H9 (cell line): ENCODE measurements at regions not wholly inside any gene's neighbourhood (a gene's known extent, or its start where the extent isn't known, plus 50 kb on each side); places are given as distances from the start of the nearest gene placed in this dataset.

Experiments
- DNase-seq: peaks from one replicate; pipeline ENCODE4 v3.0.0-alpha.2; 2017
- H2AFZ ChIP-seq: one replicate; pipeline ENCODE4 v1.6.1; 2013; ENCODE audit warnings: mild to moderate bottlenecking, low read length, control low read depth, moderate library complexity
- H2AK5ac ChIP-seq: 2 replicates; pipeline ENCODE4 v1.6.1; 2013; ENCODE audit warnings: low read length, control low read depth, mixed read lengths; ENCODE audit not compliant: insufficient read length
- H2BK120ac ChIP-seq: one replicate; pipeline ENCODE4 v1.6.1; 2013; ENCODE audit warnings: low read depth, mild to moderate bottlenecking, low read length, control low read depth, inconsistent platforms; ENCODE audit not compliant: poor library complexity, severe bottlenecking
- H2BK12ac ChIP-seq: 2 replicates; pipeline ENCODE4 v1.6.1; 2013; ENCODE audit warnings: low read length, control low read depth, mixed read lengths, low read depth; ENCODE audit not compliant: insufficient read length
- H2BK15ac ChIP-seq: 2 replicates; pipeline ENCODE4 v1.6.1; 2013; ENCODE audit warnings: low read depth, low read length, control low read depth
- H2BK20ac ChIP-seq: one replicate; pipeline ENCODE4 v1.6.1; 2013; ENCODE audit warnings: low read depth, mild to moderate bottlenecking, low read length, control low read depth, inconsistent platforms; ENCODE audit not compliant: poor library complexity, severe bottlenecking
- H2BK5ac ChIP-seq: 2 replicates; pipeline ENCODE4 v1.6.1; 2013; ENCODE audit warnings: low read length, control low read depth, mixed read lengths; ENCODE audit not compliant: insufficient read length
- H3K14ac ChIP-seq: 2 replicates; pipeline ENCODE4 v1.6.1; 2013; ENCODE audit warnings: low read length, control low read depth; ENCODE audit not compliant: insufficient read depth
- H3K18ac ChIP-seq: 2 replicates; pipeline ENCODE4 v1.6.1; 2013; ENCODE audit warnings: low read depth, mild to moderate bottlenecking, mixed read lengths, low read length, control low read depth; ENCODE audit not compliant: insufficient read length
- H3K23ac ChIP-seq: 2 replicates; pipeline ENCODE4 v1.6.1; 2013; ENCODE audit warnings: low read length, control low read depth, mixed read lengths, low read depth; ENCODE audit not compliant: insufficient read length
- H3K23me2 ChIP-seq: 2 replicates; pipeline ENCODE4 v1.6.1; 2013; ENCODE audit warnings: low read depth, mild to moderate bottlenecking, mixed read lengths, low read length, control low read depth; ENCODE audit not compliant: insufficient read length, poor library complexity, severe bottlenecking
- H3K27ac ChIP-seq: 2 replicates; pipeline ENCODE4 v1.5.1; 2013; ENCODE audit warnings: low read length, control low read depth, mixed read lengths, low read depth; ENCODE audit not compliant: insufficient read length
- H3K27me3 ChIP-seq: 2 replicates; pipeline ENCODE4 v1.6.1; 2013; ENCODE audit warnings: low read length, control low read depth, inconsistent platforms; ENCODE audit not compliant: insufficient read depth
- H3K4ac ChIP-seq: 2 replicates; pipeline ENCODE4 v1.6.1; 2013; ENCODE audit warnings: low read depth, mild to moderate bottlenecking, control low read depth, inconsistent platforms, low read length, moderate library complexity
- H3K4me1 ChIP-seq: 2 replicates; pipeline ENCODE4 v1.6.1; 2013; ENCODE audit warnings: low read length, control low read depth, inconsistent platforms; ENCODE audit not compliant: insufficient read depth
- H3K4me2 ChIP-seq: 2 replicates; pipeline ENCODE4 v1.6.1; 2013; ENCODE audit warnings: low read length, control low read depth, mixed read lengths; ENCODE audit not compliant: insufficient read length, insufficient read depth
- H3K56ac ChIP-seq: 2 replicates; pipeline ENCODE4 v1.6.1; 2013; ENCODE audit warnings: low read depth, mild to moderate bottlenecking, mixed read lengths, low read length, control low read depth; ENCODE audit not compliant: insufficient read length
- H3K79me1 ChIP-seq: 2 replicates; pipeline ENCODE4 v1.6.1; 2013; ENCODE audit warnings: low read depth, mild to moderate bottlenecking, moderate library complexity, low read length, control low read depth, inconsistent platforms; ENCODE audit not compliant: insufficient read depth, poor library complexity, severe bottlenecking
- H3K79me2 ChIP-seq: 2 replicates; pipeline ENCODE4 v1.6.1; 2013; ENCODE audit warnings: low read length, control low read depth, inconsistent platforms; ENCODE audit not compliant: insufficient read depth
- H3K9ac ChIP-seq: 2 replicates; pipeline ENCODE4 v1.6.1; 2013; ENCODE audit warnings: low read length, control low read depth, mixed read lengths; ENCODE audit not compliant: insufficient read length; ENCODE audit errors: extremely low read depth
- H3K9me3 ChIP-seq: one replicate; pipeline ENCODE4 v1.6.1; 2013; ENCODE audit warnings: low read depth, low read length, inconsistent platforms; ENCODE audit not compliant: control insufficient read depth
- H3T11ph ChIP-seq: one replicate; pipeline ENCODE4 v1.6.1; 2013; ENCODE audit warnings: mild to moderate bottlenecking, low read length, control low read depth, inconsistent platforms
- H4K20me1 ChIP-seq: one replicate; pipeline ENCODE4 v1.6.1; 2013; ENCODE audit not compliant: control insufficient read depth, insufficient read length, insufficient read depth
- H4K5ac ChIP-seq: 2 replicates; pipeline ENCODE4 v1.6.1; 2013; ENCODE audit warnings: low read depth, mild to moderate bottlenecking, mixed read lengths, low read length, control low read depth; ENCODE audit not compliant: insufficient read length
- H4K8ac ChIP-seq: replicated peaks from 2 replicates; pipeline ENCODE4 v1.6.1; 2013; ENCODE audit warnings: low read length, control low read depth, mixed read lengths, low read depth; ENCODE audit not compliant: insufficient read length
- H4K91ac ChIP-seq: 2 replicates; pipeline ENCODE4 v1.6.1; 2013; ENCODE audit warnings: low read depth, mild to moderate bottlenecking, moderate library complexity, mixed read lengths, low read length, control low read depth; ENCODE audit not compliant: insufficient read length
- H3K27ac Mint-ChIP-seq, 3 experiments: 2 replicates in 2 of 3; 3 replicates in 1 of 3; pipeline ENCODE4 v1.8.0; 2020 to 2021; ENCODE audit warnings: mixed read lengths in 3 of 3, mild to moderate bottlenecking in 1 of 3, moderate library complexity in 1 of 3
- H3K27me3 Mint-ChIP-seq: 2 replicates; pipeline ENCODE4 v1.8.0; 2021; ENCODE audit warnings: low read depth, mild to moderate bottlenecking, moderate library complexity, mixed read lengths
- H3K36me3 Mint-ChIP-seq, 3 experiments: 2 replicates in 2 of 3; 3 replicates in 1 of 3; pipeline ENCODE4 v1.8.0; 2020 to 2021; ENCODE audit warnings: low read depth in 3 of 3, mixed read lengths in 3 of 3; ENCODE audit not compliant: insufficient read depth in 1 of 3
- H3K4me1 Mint-ChIP-seq, 2 experiments: 2 replicates each; pipeline ENCODE4 v1.8.0; 2020; ENCODE audit warnings: mixed read lengths in 2 of 2
- H3K4me3 Mint-ChIP-seq, 2 experiments: 2 replicates in 1 of 2; 3 replicates in 1 of 2; pipeline ENCODE4 v1.8.0; 2020 to 2021; ENCODE audit warnings: mild to moderate bottlenecking in 2 of 2, mixed read lengths in 2 of 2, moderate library complexity in 1 of 2
- H3K9me3 Mint-ChIP-seq, 2 experiments: 2 replicates in 1 of 2; 3 replicates in 1 of 2; pipeline ENCODE4 v1.8.0; 2020; ENCODE audit warnings: mild to moderate bottlenecking in 2 of 2, mixed read lengths in 2 of 2, moderate library complexity in 1 of 2
- WGBS: extraction: QIAGEN DNeasy Blood & Tissue Kit; methylation state at CpG from one replicate; pipeline ENCODE4 v1.1.7; 2013; ENCODE audit warnings: missing lambda C conversion rate, low lambda C conversion rate, mixed read lengths; ENCODE audit not compliant: insufficient read length; ENCODE audit errors: extremely low coverage; 5-methylcytosine and 5-hydroxymethylcytosine counted together
- TF ChIP-seq, protein P1 (sequence below): fragments of 200-600 bp; sonication (generic); conservative IDR thresholded peaks from 3 replicates; pipeline ENCODE4 v1.8.0; 2021; ENCODE audit warnings: antibody characterized with exemption, mild to moderate bottlenecking

GRCh38 chr4:160091631-160092030 lies 988.8 kb downstream of the RAPGEF2 start:
- H3K9me3 ChIP-seq, result no peaks in the 10 kb centered on the region
- no peaks in the 10 kb centered on the region for H3K4me1 ChIP-seq
- Mint-ChIP-seq H3K4me1 (no peaks in the 10 kb centered on the region), H3K4me3 (no peak overlapping the region), H3K9me3 (peaks cover 14 to 15% of the 10 kb centered on the region in 2 experiments), H3K27me3 (no peaks in the 10 kb centered on the region), H3K36me3 (peaks cover 6 to 15% (median 7%) of the 10 kb centered on the region in 3 experiments), H3K27ac (no peak overlapping the region)
- no peak overlapping the region for H3K4me2 ChIP-seq
- WGBS, result no CpG with 5 or more reads among the region's 3 CpGs
- H4K91ac ChIP-seq, result no peak overlapping the region
- H4K8ac ChIP-seq, result no peak overlapping the region
- H2AK5ac ChIP-seq, result no peak overlapping the region
- no peak overlapping the region for H2BK15ac ChIP-seq
- no peak overlapping the region for H2AFZ ChIP-seq
- H2BK20ac ChIP-seq, result no peak overlapping the region
- no peak overlapping the region for H3T11ph ChIP-seq
- TF ChIP-seq, protein P1, sequence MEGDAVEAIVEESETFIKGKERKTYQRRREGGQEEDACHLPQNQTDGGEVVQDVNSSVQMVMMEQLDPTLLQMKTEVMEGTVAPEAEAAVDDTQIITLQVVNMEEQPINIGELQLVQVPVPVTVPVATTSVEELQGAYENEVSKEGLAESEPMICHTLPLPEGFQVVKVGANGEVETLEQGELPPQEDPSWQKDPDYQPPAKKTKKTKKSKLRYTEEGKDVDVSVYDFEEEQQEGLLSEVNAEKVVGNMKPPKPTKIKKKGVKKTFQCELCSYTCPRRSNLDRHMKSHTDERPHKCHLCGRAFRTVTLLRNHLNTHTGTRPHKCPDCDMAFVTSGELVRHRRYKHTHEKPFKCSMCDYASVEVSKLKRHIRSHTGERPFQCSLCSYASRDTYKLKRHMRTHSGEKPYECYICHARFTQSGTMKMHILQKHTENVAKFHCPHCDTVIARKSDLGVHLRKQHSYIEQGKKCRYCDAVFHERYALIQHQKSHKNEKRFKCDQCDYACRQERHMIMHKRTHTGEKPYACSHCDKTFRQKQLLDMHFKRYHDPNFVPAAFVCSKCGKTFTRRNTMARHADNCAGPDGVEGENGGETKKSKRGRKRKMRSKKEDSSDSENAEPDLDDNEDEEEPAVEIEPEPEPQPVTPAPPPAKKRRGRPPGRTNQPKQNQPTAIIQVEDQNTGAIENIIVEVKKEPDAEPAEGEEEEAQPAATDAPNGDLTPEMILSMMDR, result no peak
- H3K79me2 ChIP-seq, result no peaks in the 10 kb centered on the region
- H3K23ac ChIP-seq, result no peak overlapping the region
- no peak overlapping the region for H2BK12ac ChIP-seq
- no peak for DNase-seq
- H2BK5ac ChIP-seq, result no peak overlapping the region
- no peak overlapping the region for H3K56ac ChIP-seq
- H2BK120ac ChIP-seq, result no peak overlapping the region
- H3K9ac ChIP-seq, result no peak overlapping the region
- H3K4ac ChIP-seq, result no peak overlapping the region
- H3K14ac ChIP-seq, result no peak overlapping the region
- H3K18ac ChIP-seq, result no peak overlapping the region
- no peaks in the 10 kb centered on the region for H3K23me2 ChIP-seq
- no peaks in the 10 kb centered on the region for H3K79me1 ChIP-seq
- H3K27ac ChIP-seq, result no peak overlapping the region
- H4K5ac ChIP-seq, result no peak overlapping the region
- H3K27me3 ChIP-seq, result no peaks in the 10 kb centered on the region
- no peaks in the 10 kb centered on the region for H4K20me1 ChIP-seq
